ENCODE measurements at regions not wholly inside any gene's neighbourhood (a gene's known extent, or its start where the extent isn't known, plus 50 kb on each side); places are given as distances from the start of the nearest gene placed in this dataset.
"Not testable (repeated sequence)": the region's sequence is repeated elsewhere in the genome, so short reads cannot be mapped to it uniquely, and the experiment has no call there.

DNA sequence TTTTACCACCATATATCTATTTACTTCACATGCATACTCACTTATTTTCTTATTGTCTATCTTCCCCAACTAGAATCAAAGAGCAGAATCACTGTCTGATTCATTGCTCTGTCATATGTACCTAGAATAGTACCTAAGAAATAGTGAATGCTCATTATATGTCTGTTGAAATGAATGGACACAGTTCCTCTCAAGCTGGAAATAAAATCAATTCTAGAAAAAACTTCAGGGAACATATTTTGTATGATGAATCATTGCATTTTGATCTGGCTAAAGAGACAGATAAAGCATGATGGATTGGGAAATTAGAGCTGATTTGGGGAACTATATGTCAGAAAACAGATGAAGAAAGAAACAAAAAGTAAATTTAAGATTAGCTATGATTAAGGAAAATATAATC, 623.3 kb downstream of the C12orf50 start:
- H2AFZ ChIP-seq (ENCODE audit: low read length), result no peak overlapping the region
- H3K27ac ChIP-seq (ENCODE audit: low read depth, low read length, poor library complexity, severe bottlenecking), result no peak overlapping the region
- no peaks in the 10 kb centered on the region for H3K36me3 ChIP-seq (ENCODE audit: insufficient read depth, low read length)
- TF ChIP-seq EZH2 (IDR thresholded peaks at IDR 0.05; ENCODE audit: borderline replicate concordance, low read length), result no peak
- TF ChIP-seq, protein P1, sequence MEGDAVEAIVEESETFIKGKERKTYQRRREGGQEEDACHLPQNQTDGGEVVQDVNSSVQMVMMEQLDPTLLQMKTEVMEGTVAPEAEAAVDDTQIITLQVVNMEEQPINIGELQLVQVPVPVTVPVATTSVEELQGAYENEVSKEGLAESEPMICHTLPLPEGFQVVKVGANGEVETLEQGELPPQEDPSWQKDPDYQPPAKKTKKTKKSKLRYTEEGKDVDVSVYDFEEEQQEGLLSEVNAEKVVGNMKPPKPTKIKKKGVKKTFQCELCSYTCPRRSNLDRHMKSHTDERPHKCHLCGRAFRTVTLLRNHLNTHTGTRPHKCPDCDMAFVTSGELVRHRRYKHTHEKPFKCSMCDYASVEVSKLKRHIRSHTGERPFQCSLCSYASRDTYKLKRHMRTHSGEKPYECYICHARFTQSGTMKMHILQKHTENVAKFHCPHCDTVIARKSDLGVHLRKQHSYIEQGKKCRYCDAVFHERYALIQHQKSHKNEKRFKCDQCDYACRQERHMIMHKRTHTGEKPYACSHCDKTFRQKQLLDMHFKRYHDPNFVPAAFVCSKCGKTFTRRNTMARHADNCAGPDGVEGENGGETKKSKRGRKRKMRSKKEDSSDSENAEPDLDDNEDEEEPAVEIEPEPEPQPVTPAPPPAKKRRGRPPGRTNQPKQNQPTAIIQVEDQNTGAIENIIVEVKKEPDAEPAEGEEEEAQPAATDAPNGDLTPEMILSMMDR (IDR thresholded peaks at IDR 0.05; ENCODE audit: low read length), result no peak
- H3K9me2 ChIP-seq (ENCODE audit: low read depth, low read length), result no peaks in the 10 kb centered on the region
- no peaks in the 10 kb centered on the region for H3F3A ChIP-seq (ENCODE audit: insufficient read depth, low read length)
- H3K79me2 ChIP-seq (ENCODE audit: insufficient read depth, low read length), result no peaks in the 10 kb centered on the region
- no peak overlapping the region for H3K9ac ChIP-seq (ENCODE audit: low read length)
- H4K20me1 ChIP-seq (ENCODE audit: insufficient read depth, low read length), result no peaks in the 10 kb centered on the region
- no peak overlapping the region for H3K4me2 ChIP-seq (ENCODE audit: low read length)
- H3K4me1 ChIP-seq (ENCODE audit: insufficient read depth, low read length, severe bottlenecking), result no peaks in the 10 kb centered on the region
- no peaks in the 10 kb centered on the region for H3K27me3 ChIP-seq (ENCODE audit: insufficient read depth, low read length)
- no peaks in the 10 kb centered on the region for H3K9me3 ChIP-seq (ENCODE audit: low read length)
- no peak overlapping the region for H3K4me3 ChIP-seq (ENCODE audit: low read depth, low read length, poor library complexity, severe bottlenecking)

DNA sequence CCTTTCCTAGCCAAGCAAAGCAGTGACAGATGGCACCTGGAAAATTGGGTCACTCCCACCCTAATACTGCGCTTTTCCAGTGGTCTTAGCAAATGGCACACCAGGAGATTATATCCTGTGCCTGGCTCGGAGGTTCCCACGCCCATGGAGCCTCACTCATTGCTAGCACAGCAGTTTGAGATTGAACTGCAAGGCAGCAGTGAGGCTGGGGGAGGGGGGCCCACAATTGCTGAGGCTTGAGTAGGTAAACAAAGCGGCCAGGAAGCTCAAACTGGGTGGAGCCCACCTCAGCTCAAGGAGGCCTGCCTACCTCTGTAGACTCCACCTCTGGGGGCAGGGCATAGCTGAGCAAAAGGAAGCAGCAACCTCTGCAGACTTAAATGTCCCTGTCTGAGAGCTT, 635.0 kb downstream of the C12orf50 start:
- not testable (repeated sequence) for H3K9me2 ChIP-seq (ENCODE audit: low read depth, low read length); H2AFZ ChIP-seq (ENCODE audit: low read length); H3K27ac ChIP-seq (ENCODE audit: low read depth, low read length, poor library complexity, severe bottlenecking); H3F3A ChIP-seq (ENCODE audit: insufficient read depth, low read length); H3K79me2 ChIP-seq (ENCODE audit: insufficient read depth, low read length); H3K4me1 ChIP-seq (ENCODE audit: insufficient read depth, low read length, severe bottlenecking); H3K4me3 ChIP-seq (ENCODE audit: low read depth, low read length, poor library complexity, severe bottlenecking); H3K4me2 ChIP-seq (ENCODE audit: low read length); H3K27me3 ChIP-seq (ENCODE audit: insufficient read depth, low read length); H3K36me3 ChIP-seq (ENCODE audit: insufficient read depth, low read length); H4K20me1 ChIP-seq (ENCODE audit: insufficient read depth, low read length); H3K9me3 ChIP-seq (ENCODE audit: low read length); H3K9ac ChIP-seq (ENCODE audit: low read length)

DNA sequence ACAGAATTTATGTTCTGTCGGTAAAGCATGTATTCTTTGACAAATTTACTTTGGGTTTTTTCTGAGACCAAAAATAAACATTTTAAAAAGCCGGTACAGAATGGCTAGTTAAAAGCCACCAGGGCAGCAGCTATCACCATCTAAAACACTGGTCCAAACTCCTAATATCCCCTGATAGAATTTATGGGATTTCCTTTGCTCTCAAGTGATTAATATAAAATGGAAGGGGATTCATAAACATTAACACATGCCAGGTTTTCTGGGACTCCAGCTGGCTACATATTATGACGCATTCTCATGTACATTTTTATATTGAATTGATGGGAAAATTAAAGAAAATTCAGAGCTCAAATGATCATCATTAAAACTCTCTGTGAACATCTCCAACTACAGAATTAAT, 640.8 kb downstream of the C12orf50 start:
- Histone ChIP-seq H3F3A (ENCODE audit: insufficient read depth, low read length) (no peaks in the 10 kb centered on the region), H3K27ac (ENCODE audit: low read depth, low read length, poor library complexity, severe bottlenecking) (no peak overlapping the region), H3K9me3 (ENCODE audit: low read length) (no peaks in the 10 kb centered on the region), H3K4me2 (ENCODE audit: low read length) (no peak overlapping the region), H3K4me3 (ENCODE audit: low read depth, low read length, poor library complexity, severe bottlenecking) (no peak overlapping the region), H3K4me1 (ENCODE audit: insufficient read depth, low read length, severe bottlenecking) (no peaks in the 10 kb centered on the region), H3K9me2 (ENCODE audit: low read depth, low read length) (no peaks in the 10 kb centered on the region), H3K27me3 (ENCODE audit: insufficient read depth, low read length) (no peaks in the 10 kb centered on the region), H3K36me3 (ENCODE audit: insufficient read depth, low read length) (no peaks in the 10 kb centered on the region), H3K79me2 (ENCODE audit: insufficient read depth, low read length) (no peaks in the 10 kb centered on the region), H2AFZ (ENCODE audit: low read length) (no peak overlapping the region), H3K9ac (ENCODE audit: low read length) (no peak overlapping the region), H4K20me1 (ENCODE audit: insufficient read depth, low read length) (no peaks in the 10 kb centered on the region)
- no peak for TF ChIP-seq EZH2 (IDR thresholded peaks at IDR 0.05; ENCODE audit: borderline replicate concordance, low read length)
- TF ChIP-seq, protein P1 (IDR thresholded peaks at IDR 0.05; ENCODE audit: low read length), result no peak

DNA sequence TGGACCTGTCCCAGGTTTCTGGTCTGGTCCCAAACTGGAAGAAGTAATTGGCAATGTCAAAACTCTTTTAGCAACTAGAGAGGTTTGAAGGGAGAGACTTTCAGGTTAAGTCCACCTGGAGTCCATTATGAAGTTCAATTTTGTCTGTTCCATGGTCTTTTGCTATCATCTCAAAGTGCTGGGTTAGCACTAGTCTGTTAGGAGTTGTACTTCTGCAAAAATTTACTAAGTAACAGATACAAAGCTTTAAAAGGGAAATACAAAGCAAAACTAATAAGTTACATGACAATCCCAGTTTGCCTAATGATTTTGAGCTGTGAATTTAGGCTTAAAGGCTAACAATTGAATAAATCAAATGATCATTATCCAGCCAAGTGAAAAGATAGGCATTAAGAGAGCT, 643.9 kb downstream of the C12orf50 start:
- no peaks in the 10 kb centered on the region for H3K9me3 ChIP-seq (ENCODE audit: low read length)
- no peaks in the 10 kb centered on the region for H3K27me3 ChIP-seq (ENCODE audit: insufficient read depth, low read length)
- H4K20me1 ChIP-seq (ENCODE audit: insufficient read depth, low read length), result no peaks in the 10 kb centered on the region
- H3K4me1 ChIP-seq (ENCODE audit: insufficient read depth, low read length, severe bottlenecking), result no peaks in the 10 kb centered on the region
- no peak overlapping the region for H3K9ac ChIP-seq (ENCODE audit: low read length)
- TF ChIP-seq, protein P1 (IDR thresholded peaks at IDR 0.05; ENCODE audit: low read length), result no peak
- no peak overlapping the region for H3K4me2 ChIP-seq (ENCODE audit: low read length)
- H3K79me2 ChIP-seq (ENCODE audit: insufficient read depth, low read length), result no peaks in the 10 kb centered on the region
- H3K27ac ChIP-seq (ENCODE audit: low read depth, low read length, poor library complexity, severe bottlenecking), result no peak overlapping the region
- no peaks in the 10 kb centered on the region for H3K9me2 ChIP-seq (ENCODE audit: low read depth, low read length)
- no peaks in the 10 kb centered on the region for H3F3A ChIP-seq (ENCODE audit: insufficient read depth, low read length)
- no peaks in the 10 kb centered on the region for H3K36me3 ChIP-seq (ENCODE audit: insufficient read depth, low read length)
- no peak overlapping the region for H3K4me3 ChIP-seq (ENCODE audit: low read depth, low read length, poor library complexity, severe bottlenecking)
- H2AFZ ChIP-seq (ENCODE audit: low read length), result no peak overlapping the region

All from OCI-LY1 (cell line).